Activated CD8-positive, alpha-beta T cell treated with anti-CD3 and anti-CD28 coated beads for 36 hours (primary cell): ENCODE measurements at regions not wholly inside any gene's neighbourhood (a gene's known extent, or its start where the extent isn't known, plus 50 kb on each side); places are given as distances from the start of the nearest gene placed in this dataset.

Experiments
- ATAC-seq: fragments of 200-7000 bp; cut with Tn5 transposase; one replicate; pipeline ENCODE4 v1.10.0; 2021; ENCODE audit warnings: mild to moderate bottlenecking, moderate library complexity
- CTCF ChIA-PET: fragments of 350-600 bp; sonication (Branson Sonifier 250); formaldehyde crosslinking; loops from one replicate; lab custom pipeline; 2021; ENCODE audit warnings: antibody characterized with exemption; lab: Charles Lee
- POLR2A ChIA-PET: fragments of 350-600 bp; sonication (Branson Sonifier 250); formaldehyde crosslinking; loops from one replicate; lab custom pipeline; 2021; ENCODE audit warnings: antibody characterized with exemption; lab: Charles Lee
- DNase-seq: peaks from one replicate; pipeline ENCODE4 v3.0.0-alpha.2; 2020
- H3K27ac Mint-ChIP-seq: one replicate; pipeline ENCODE4 v1.8.0; 2021; ENCODE audit warnings: mild to moderate bottlenecking, mixed read lengths
- H3K27me3 Mint-ChIP-seq: one replicate; pipeline ENCODE4 v1.8.0; 2021; ENCODE audit warnings: mixed read lengths
- H3K36me3 Mint-ChIP-seq: one replicate; pipeline ENCODE4 v1.8.0; 2021; ENCODE audit warnings: low read depth, mixed read lengths
- H3K4me1 Mint-ChIP-seq: one replicate; pipeline ENCODE4 v1.8.0; 2021; ENCODE audit warnings: low read depth, mixed read lengths
- H3K4me3 Mint-ChIP-seq: one replicate; pipeline ENCODE4 v1.8.0; 2021; ENCODE audit warnings: mild to moderate bottlenecking, moderate library complexity, mixed read lengths
- H3K9me3 Mint-ChIP-seq: one replicate; pipeline ENCODE4 v1.8.0; 2021; ENCODE audit warnings: mixed read lengths
- intact Hi-C: fragments of 100-400 bp; cut with micrococcal nuclease; formaldehyde crosslinking; loops from one replicate; pipeline ENCODE4 v1.10.0; 2022
- TF ChIP-seq, protein P1 (sequence below): fragments of 200-600 bp; IDR thresholded peaks from one replicate; pipeline ENCODE4 v1.8.0; 2022; ENCODE audit warnings: antibody characterized with exemption, mild to moderate bottlenecking

DNA sequence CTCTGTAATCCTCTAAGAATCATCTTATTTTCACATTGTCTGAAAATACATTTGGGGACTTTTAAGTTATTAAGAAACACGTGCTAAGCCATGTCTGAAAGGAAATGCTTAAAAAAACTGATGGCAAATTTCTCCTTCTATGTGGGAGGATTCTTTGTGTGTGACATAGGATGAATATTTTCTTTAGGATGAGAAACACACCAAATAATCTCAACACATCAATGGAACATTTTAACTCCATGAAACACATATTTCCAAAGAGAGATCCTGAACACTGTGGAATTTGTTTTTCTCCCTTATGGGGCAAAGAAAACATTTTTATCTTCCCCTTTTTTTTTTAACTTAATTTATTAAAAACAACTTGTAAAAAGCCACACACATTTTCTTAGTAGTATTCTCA, 153.8 kb upstream of the ANKRD50 start:
- H3K27me3 Mint-ChIP-seq = no peaks in the 10 kb centered on the region
- no peak for DNase-seq
- no peaks in the 10 kb centered on the region for H3K4me1 Mint-ChIP-seq
- no peaks in the 10 kb centered on the region for H3K36me3 Mint-ChIP-seq
- no peaks in the 10 kb centered on the region for H3K9me3 Mint-ChIP-seq
- ChIA-PET CTCF (no interaction called here), POLR2A (no interaction called here)
- H3K4me3 Mint-ChIP-seq = no peak overlapping the region
- TF ChIP-seq, protein P1, sequence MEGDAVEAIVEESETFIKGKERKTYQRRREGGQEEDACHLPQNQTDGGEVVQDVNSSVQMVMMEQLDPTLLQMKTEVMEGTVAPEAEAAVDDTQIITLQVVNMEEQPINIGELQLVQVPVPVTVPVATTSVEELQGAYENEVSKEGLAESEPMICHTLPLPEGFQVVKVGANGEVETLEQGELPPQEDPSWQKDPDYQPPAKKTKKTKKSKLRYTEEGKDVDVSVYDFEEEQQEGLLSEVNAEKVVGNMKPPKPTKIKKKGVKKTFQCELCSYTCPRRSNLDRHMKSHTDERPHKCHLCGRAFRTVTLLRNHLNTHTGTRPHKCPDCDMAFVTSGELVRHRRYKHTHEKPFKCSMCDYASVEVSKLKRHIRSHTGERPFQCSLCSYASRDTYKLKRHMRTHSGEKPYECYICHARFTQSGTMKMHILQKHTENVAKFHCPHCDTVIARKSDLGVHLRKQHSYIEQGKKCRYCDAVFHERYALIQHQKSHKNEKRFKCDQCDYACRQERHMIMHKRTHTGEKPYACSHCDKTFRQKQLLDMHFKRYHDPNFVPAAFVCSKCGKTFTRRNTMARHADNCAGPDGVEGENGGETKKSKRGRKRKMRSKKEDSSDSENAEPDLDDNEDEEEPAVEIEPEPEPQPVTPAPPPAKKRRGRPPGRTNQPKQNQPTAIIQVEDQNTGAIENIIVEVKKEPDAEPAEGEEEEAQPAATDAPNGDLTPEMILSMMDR = no peak
- no peak overlapping the region for H3K27ac Mint-ChIP-seq
- intact Hi-C loops = no loop called here
- no peak for ATAC-seq

DNA sequence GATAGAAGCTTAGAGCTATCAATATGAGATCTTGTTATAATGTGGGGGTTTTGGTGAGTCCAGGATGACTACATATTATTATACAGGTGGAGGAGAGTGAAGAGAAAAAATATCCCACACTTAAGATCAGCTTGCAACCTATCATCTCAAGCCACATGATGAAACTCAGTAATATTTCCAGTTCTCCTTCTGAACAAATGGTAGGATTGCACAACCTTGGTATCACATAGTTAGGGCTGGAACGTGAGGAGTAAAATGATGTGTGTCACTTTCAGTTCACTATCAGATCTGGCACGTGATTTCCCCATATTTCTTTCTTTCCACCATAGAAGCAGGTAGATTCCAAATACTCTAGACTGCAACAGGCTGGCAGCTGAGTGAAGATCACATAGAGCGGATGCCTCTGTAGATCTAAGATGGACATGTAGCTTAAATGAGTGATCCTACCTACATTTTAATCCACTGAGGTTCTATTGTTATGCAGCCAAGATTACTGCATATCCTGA, 150.6 kb upstream of the ANKRD50 start:
- DNase-seq (no peak), ATAC-seq (no peak)
- Mint-ChIP-seq H3K4me3 (no peak overlapping the region), H3K4me1 (no peaks in the 10 kb centered on the region), H3K36me3 (no peaks in the 10 kb centered on the region), H3K27ac (no peak overlapping the region), H3K27me3 (no peaks in the 10 kb centered on the region), H3K9me3 (no peaks in the 10 kb centered on the region)
- ChIA-PET POLR2A (no interaction called here), CTCF (no interaction called here)
- intact Hi-C loops = no loop called here
- TF ChIP-seq, protein P1 = no peak

DNA sequence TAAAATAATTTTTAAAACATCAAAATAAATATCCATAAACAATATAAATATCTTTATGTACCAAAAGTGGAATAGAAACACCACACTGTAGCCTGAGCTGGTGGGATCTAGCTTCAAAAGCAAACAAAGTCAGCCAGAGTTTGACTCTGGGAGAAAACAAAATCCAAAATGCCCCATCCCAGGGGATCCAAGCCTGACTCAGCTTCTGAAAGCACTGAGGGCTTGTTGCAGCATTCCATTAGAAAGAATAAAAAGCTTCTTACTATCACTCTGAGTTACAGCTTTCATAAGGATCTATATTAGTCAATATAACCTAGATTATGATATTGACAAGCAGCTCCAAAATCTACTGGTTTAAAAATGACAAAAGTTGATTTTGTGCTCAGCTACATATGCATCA, 149.7 kb upstream of the ANKRD50 start:
- Mint-ChIP-seq H3K27ac (no peak overlapping the region), H3K27me3 (no peaks in the 10 kb centered on the region), H3K4me1 (no peaks in the 10 kb centered on the region), H3K4me3 (no peak overlapping the region), H3K36me3 (no peaks in the 10 kb centered on the region), H3K9me3 (no peaks in the 10 kb centered on the region)
- TF ChIP-seq, protein P1 = no peak
- DNase-seq (no peak), ATAC-seq (no peak)
- ChIA-PET POLR2A (no interaction called here), CTCF (no interaction called here)
- intact Hi-C loops = no loop called here

DNA sequence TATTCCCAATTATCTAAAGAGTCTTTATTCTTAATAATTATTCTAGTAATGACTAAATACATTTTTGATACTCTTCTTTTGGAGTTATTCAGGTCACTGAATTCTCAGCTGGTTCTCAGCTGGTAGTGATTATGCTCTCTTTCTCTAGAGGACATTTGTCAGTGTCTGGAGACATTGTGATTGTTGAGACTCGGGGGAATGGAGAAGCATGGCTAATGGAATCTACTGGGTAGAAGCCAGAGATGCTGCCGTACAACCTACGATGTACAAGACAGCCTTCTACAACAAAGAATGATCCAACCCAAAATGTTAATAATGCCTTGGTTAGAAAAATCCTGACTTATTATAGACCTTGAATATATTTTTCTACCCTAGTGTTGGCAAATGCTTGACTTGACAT, 149.2 kb upstream of the ANKRD50 start:
- no peaks in the 10 kb centered on the region for H3K27me3 Mint-ChIP-seq
- POLR2A ChIA-PET = no interaction called here
- H3K9me3 Mint-ChIP-seq = no peaks in the 10 kb centered on the region
- ATAC-seq (no peak), DNase-seq (no peak)
- TF ChIP-seq, protein P1 = no peak
- no peaks in the 10 kb centered on the region for H3K4me1 Mint-ChIP-seq
- CTCF ChIA-PET = no interaction called here
- H3K4me3 Mint-ChIP-seq = no peak overlapping the region
- intact Hi-C loops = no loop called here
- H3K36me3 Mint-ChIP-seq = no peaks in the 10 kb centered on the region
- no peak overlapping the region for H3K27ac Mint-ChIP-seq

DNA sequence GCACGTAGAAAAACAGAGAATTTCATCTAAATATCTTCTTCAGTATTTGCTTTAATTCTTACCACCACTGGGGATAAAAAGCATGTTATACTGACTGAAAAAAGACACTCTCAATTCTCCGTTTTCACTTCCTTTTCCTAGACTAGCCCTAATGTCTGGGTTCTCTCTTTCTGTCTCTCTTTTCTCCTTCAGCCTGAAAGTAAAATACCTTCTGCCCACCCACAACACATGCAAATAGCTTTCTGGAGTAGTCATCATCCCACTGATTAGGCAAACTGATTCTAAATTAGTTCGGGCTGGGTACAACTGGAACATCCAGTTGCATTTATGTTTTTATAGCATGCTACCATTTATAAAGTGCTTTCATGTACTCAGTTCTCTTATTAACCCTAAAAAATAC, 142.4 kb upstream of the ANKRD50 start:
- TF ChIP-seq, protein P1 = no peak
- H3K4me1 Mint-ChIP-seq = no peaks in the 10 kb centered on the region
- no peak overlapping the region for H3K4me3 Mint-ChIP-seq
- DNase-seq (no peak), ATAC-seq (no peak)
- peaks cover 2% of the 10 kb centered on the region for H3K9me3 Mint-ChIP-seq
- ChIA-PET POLR2A (no interaction called here), CTCF (no interaction called here)
- intact Hi-C loops = no loop called here
- H3K27me3 Mint-ChIP-seq = no peaks in the 10 kb centered on the region
- H3K36me3 Mint-ChIP-seq = no peaks in the 10 kb centered on the region
- H3K27ac Mint-ChIP-seq = no peak overlapping the region
